Neural progenitor cell (in vitro differentiated cells): ENCODE measurements at regions not wholly inside any gene's neighbourhood (a gene's known extent, or its start where the extent isn't known, plus 50 kb on each side); places are given as distances from the start of the nearest gene placed in this dataset.
A peak's percentile ranks its signal among the peaks of the same experiment; 100 is the strongest.

Experiments used
- DNase-seq: peaks from one replicate; pipeline ENCODE4 v3.0.0-alpha.2; 2016; ENCODE audit warnings: low spot score
- H2AFZ ChIP-seq: fragments of 200-600 bp; sonication (generic); replicated peaks from 2 replicates; pipeline ENCODE4 v1.6.1; 2016; ENCODE audit warnings: antibody characterized with exemption
- H3F3A ChIP-seq: fragments of 200-600 bp; sonication (generic); 2 replicates; pipeline ENCODE4 v1.6.1; 2016; ENCODE audit warnings: antibody characterized with exemption, low read depth
- H3K27ac ChIP-seq: fragments of 200-600 bp; sonication (generic); 2 replicates; pipeline ENCODE4 v1.5.1; 2016; ENCODE audit warnings: mild to moderate bottlenecking
- H3K27me3 ChIP-seq: fragments of 200-600 bp; sonication (generic); 2 replicates; pipeline ENCODE4 v1.6.1; 2016; ENCODE audit warnings: mild to moderate bottlenecking, moderate library complexity
- H3K36me3 ChIP-seq: fragments of 200-600 bp; sonication (generic); 2 replicates; pipeline ENCODE4 v1.5.1; 2016
- H3K4me1 ChIP-seq: fragments of 200-600 bp; sonication (generic); 2 replicates; pipeline ENCODE4 v1.6.1; 2016; ENCODE audit warnings: mixed run types
- H3K4me2 ChIP-seq: fragments of 200-600 bp; sonication (generic); 2 replicates; pipeline ENCODE4 v1.6.1; 2016
- H3K4me3 ChIP-seq: fragments of 200-600 bp; sonication (generic); 2 replicates; pipeline ENCODE4 v1.5.1; 2016
- H3K79me2 ChIP-seq: fragments of 200-600 bp; sonication (generic); 2 replicates; pipeline ENCODE4 v1.6.1; 2016; ENCODE audit warnings: low read depth
- H3K9ac ChIP-seq: fragments of 200-600 bp; sonication (generic); 2 replicates; pipeline ENCODE4 v1.6.1; 2016
- H3K9me3 ChIP-seq: fragments of 200-600 bp; sonication (generic); 2 replicates; pipeline ENCODE4 v1.5.1; 2016; ENCODE audit warnings: low read depth
- H4K20me1 ChIP-seq: fragments of 200-600 bp; sonication (generic); 2 replicates; pipeline ENCODE4 v1.6.1; 2016; ENCODE audit warnings: low read depth
- H3K27ac Mint-ChIP-seq: 3 replicates; pipeline ENCODE4 v1.8.0; 2021; ENCODE audit warnings: mixed read lengths
- H3K27me3 Mint-ChIP-seq: 2 replicates; pipeline ENCODE4 v1.8.0; 2022; ENCODE audit warnings: low read depth, mild to moderate bottlenecking, inconsistent platforms, moderate library complexity, mixed read lengths; ENCODE audit not compliant: insufficient read depth
- H3K36me3 Mint-ChIP-seq: 3 replicates; pipeline ENCODE4 v1.8.0; 2021; ENCODE audit warnings: mixed read lengths
- H3K4me1 Mint-ChIP-seq: 3 replicates; pipeline ENCODE4 v1.8.0; 2021; ENCODE audit warnings: mixed read lengths
- H3K4me3 Mint-ChIP-seq: 3 replicates; pipeline ENCODE4 v1.8.0; 2021; ENCODE audit warnings: mild to moderate bottlenecking, moderate library complexity, mixed read lengths
- H3K9me3 Mint-ChIP-seq: 3 replicates; pipeline ENCODE4 v1.8.0; 2020; ENCODE audit warnings: mixed read lengths
- EZH2 ChIP-seq: fragments of 200-600 bp; sonication (generic); IDR thresholded peaks from 2 replicates; pipeline ENCODE4 v1.6.1; 2017; ENCODE audit warnings: antibody characterized with exemption, mild to moderate bottlenecking, moderate library complexity
- EZH2phosphoT487 ChIP-seq: fragments of 200-600 bp; sonication (generic); IDR thresholded peaks from 2 replicates; pipeline ENCODE4 v1.6.1; 2017; ENCODE audit warnings: antibody characterized with exemption
- TF ChIP-seq, protein P1 (sequence below): fragments of 200-600 bp; sonication (generic); IDR thresholded peaks from 2 replicates; pipeline ENCODE4 v1.5.1; 2017; ENCODE audit warnings: antibody characterized with exemption, mild to moderate bottlenecking

DNA sequence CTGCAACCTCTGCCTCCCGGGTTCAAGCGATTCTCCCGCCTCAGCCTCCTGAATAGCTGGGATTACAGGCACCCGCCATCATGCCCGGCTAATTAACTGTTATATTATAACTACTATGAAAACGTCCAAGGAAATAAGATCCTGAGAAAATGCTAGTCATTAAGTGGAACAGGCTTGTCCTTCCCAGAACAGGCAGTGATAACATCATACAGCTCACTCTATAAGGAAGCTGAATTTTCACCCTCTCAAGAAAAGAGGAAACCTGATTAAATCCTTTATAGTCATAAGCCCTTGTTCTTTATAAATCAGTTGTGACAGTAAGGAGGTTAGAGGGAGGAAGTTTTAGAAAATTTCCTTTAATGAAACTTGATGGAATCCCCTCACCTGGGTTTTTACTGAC, 163.9 kb upstream of the CLINT1 start:
- Histone ChIP-seq H3K4me3 (no peak overlapping the region), H4K20me1 (no peaks in the 10 kb centered on the region), H3K9me3 (no peaks in the 10 kb centered on the region), H3K9ac (no peak overlapping the region), H2AFZ (no peak overlapping the region), H3K27ac (no peak overlapping the region), H3K36me3 (no peaks in the 10 kb centered on the region), H3K4me2 (no peak overlapping the region), H3K27me3 (no peaks in the 10 kb centered on the region), H3F3A (peaks cover 11% of the 10 kb centered on the region), H3K79me2 (no peaks in the 10 kb centered on the region), H3K4me1 (peaks cover 18% of the 10 kb centered on the region)
- peaks cover 10% of the 10 kb centered on the region for H3K27me3 Mint-ChIP-seq
- no peak overlapping the region for H3K27ac Mint-ChIP-seq
- H3K9me3 Mint-ChIP-seq, result peaks cover 3% of the 10 kb centered on the region
- TF ChIP-seq EZH2 (no peak), EZH2phosphoT487 (no peak)
- TF ChIP-seq, protein P1, sequence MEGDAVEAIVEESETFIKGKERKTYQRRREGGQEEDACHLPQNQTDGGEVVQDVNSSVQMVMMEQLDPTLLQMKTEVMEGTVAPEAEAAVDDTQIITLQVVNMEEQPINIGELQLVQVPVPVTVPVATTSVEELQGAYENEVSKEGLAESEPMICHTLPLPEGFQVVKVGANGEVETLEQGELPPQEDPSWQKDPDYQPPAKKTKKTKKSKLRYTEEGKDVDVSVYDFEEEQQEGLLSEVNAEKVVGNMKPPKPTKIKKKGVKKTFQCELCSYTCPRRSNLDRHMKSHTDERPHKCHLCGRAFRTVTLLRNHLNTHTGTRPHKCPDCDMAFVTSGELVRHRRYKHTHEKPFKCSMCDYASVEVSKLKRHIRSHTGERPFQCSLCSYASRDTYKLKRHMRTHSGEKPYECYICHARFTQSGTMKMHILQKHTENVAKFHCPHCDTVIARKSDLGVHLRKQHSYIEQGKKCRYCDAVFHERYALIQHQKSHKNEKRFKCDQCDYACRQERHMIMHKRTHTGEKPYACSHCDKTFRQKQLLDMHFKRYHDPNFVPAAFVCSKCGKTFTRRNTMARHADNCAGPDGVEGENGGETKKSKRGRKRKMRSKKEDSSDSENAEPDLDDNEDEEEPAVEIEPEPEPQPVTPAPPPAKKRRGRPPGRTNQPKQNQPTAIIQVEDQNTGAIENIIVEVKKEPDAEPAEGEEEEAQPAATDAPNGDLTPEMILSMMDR, result no peak
- H3K4me1 Mint-ChIP-seq, result peaks cover 14% of the 10 kb centered on the region
- H3K4me3 Mint-ChIP-seq, result no peak overlapping the region
- H3K36me3 Mint-ChIP-seq, result no peaks in the 10 kb centered on the region
- DNase-seq, result no peak

DNA sequence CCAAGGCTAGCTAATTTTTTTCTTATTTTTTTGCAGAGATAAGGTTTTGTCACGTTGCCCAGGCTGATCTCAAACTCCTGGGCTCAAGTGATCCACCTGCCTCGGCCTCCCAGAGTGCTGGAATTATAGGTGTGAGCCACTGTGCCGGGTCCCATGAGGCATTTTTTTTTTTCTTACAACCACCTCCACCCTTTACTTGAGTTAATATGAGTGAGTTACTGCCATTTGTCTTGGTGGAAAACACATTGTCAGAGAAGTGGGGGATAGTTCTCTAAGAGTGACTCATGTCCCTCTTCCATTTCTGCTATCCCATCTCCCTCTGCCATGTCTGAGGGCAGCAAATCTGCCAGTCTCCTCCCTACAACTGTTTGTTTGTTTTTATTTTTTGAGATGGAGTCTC, 163.4 kb upstream of the CLINT1 start:
- no peaks in the 10 kb centered on the region for H4K20me1 ChIP-seq
- DNase-seq, result no peak
- H3K36me3 ChIP-seq, result no peaks in the 10 kb centered on the region
- peaks cover 16% of the 10 kb centered on the region for H3F3A ChIP-seq
- no peaks in the 10 kb centered on the region for H3K79me2 ChIP-seq
- H3K4me3 ChIP-seq, result no peak overlapping the region
- no peak overlapping the region for H3K4me2 ChIP-seq
- Mint-ChIP-seq H3K9me3 (peaks cover 3% of the 10 kb centered on the region), H3K36me3 (no peaks in the 10 kb centered on the region), H3K27ac (no peak overlapping the region), H3K27me3 (peaks cover 10% of the 10 kb centered on the region), H3K4me1 (peaks cover 16% of the 10 kb centered on the region), H3K4me3 (no peak overlapping the region)
- H2AFZ ChIP-seq, result no peak overlapping the region
- H3K9me3 ChIP-seq, result no peaks in the 10 kb centered on the region
- no peaks in the 10 kb centered on the region for H3K27me3 ChIP-seq
- H3K9ac ChIP-seq, result no peak overlapping the region
- no peak overlapping the region for H3K27ac ChIP-seq
- peaks cover 20% of the 10 kb centered on the region for H3K4me1 ChIP-seq
- no peak for TF ChIP-seq EZH2phosphoT487
- TF ChIP-seq, protein P1, result no peak
- TF ChIP-seq EZH2, result no peak

DNA sequence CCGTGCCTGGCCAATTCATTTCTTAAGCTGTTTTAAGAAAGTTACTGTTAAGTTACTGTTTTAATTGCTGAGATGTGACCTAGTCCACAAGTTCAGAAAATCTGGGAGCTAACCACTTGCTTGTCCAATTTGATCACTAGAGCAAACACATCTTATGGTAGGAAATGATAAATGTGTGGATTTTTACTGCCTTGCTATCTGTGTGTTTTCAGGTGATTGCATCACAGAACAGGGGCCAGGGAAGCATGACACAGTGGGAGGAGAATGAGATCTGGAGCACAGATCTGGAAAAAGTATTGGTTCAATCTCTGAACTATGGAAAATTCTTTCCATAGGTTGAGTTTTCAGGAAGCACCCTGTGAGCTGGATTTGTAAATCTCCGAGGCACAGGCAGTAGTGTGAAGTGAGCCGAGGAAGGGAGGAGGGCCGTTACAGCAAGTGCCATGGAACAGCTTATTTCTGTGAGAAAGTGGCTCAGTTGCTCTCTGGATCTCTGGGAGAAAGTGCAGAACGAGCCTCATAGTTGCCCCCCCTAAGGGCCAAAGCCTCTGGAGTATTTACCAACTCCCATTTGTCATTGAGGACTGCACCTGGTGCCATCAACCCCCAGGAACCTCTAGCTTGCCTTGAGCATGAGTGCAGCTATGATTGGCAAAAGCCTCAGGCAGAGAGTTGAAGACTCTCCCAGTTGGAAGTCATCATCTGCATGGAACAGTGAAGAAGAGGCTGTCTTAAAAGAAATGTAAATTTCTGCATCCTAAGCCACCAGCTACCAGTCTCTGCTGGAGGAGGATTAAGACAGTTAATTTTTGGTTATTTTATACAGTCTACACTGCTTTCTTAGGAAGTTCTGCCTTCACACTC, 161.8 kb upstream of the CLINT1 start:
- no peak overlapping the region for H3K27ac ChIP-seq
- H3K4me3 ChIP-seq, result no peak overlapping the region
- no peaks in the 10 kb centered on the region for H3K79me2 ChIP-seq
- no peak overlapping the region for H3K4me2 ChIP-seq
- H3K4me3 Mint-ChIP-seq, result no peak overlapping the region
- peaks cover 25% of the 10 kb centered on the region for H3K4me1 ChIP-seq
- H3K36me3 ChIP-seq, result no peaks in the 10 kb centered on the region
- TF ChIP-seq EZH2phosphoT487, result no peak
- no peak for TF ChIP-seq EZH2
- TF ChIP-seq, protein P1, result no peak
- peaks cover 3% of the 10 kb centered on the region for H3K9me3 Mint-ChIP-seq
- no peaks in the 10 kb centered on the region for H4K20me1 ChIP-seq
- H3K27me3 ChIP-seq, result no peaks in the 10 kb centered on the region
- H3K9ac ChIP-seq, result no peak overlapping the region
- no peaks in the 10 kb centered on the region for H3K36me3 Mint-ChIP-seq
- no peak overlapping the region for H3K27ac Mint-ChIP-seq
- H3K4me1 Mint-ChIP-seq, result peaks cover 20% of the 10 kb centered on the region
- H3F3A ChIP-seq, result peaks cover 20% of the 10 kb centered on the region
- peak; percentile 7 for DNase-seq
- no peak overlapping the region for H2AFZ ChIP-seq
- peaks cover 11% of the 10 kb centered on the region for H3K27me3 Mint-ChIP-seq
- no peaks in the 10 kb centered on the region for H3K9me3 ChIP-seq
